ENCODE measurements at regions not wholly inside any gene's neighbourhood (a gene's known extent, or its start where the extent isn't known, plus 50 kb on each side); places are given as distances from the start of the nearest gene placed in this dataset.

DNA sequence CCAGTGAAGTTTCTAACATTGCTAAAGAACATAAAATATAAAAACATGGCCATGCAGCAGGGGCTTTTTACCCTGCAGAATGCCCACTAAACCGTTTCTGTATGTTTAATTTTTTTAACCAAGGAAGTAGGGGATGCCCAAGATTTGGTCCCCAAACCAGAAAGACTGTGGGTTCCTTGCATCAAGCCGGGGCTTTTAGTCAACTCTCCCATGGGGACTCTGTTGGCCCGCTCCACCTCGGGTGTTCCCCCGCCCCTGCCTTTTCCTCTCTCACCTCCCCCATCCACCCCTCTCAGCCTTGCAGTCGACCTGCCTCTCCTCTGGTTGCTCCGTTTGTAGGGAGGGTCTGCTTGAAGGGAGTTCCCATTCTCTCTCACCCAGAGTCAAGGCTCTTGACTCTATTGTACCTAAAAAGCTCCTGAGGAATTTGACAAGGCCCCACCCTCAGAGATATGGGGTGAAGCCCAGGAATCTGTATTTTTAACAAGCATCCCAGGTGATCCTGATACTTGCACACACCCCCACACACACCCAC is 117.5 kb downstream of the TOMM20 start:
- Histone ChIP-seq H3K4me1 (peaks cover 0 to 5% (median 0%) of the 10 kb centered on the region in 4 donors), H3K27ac (peak overlapping the region in 1 of 4 donors; percentile 1), H3K36me3 (no peaks in the 10 kb centered on the region), H3K27me3 (no peaks in the 10 kb centered on the region), H3K4me3 (no peak overlapping the region), H3K9me3 (no peaks in the 10 kb centered on the region)
- TF ChIP-seq EP300 (IDR thresholded peaks at IDR 0.05) (no peak), POLR2A (IDR thresholded peaks at IDR 0.05) (no peak), POLR2AphosphoS5 (IDR thresholded peaks at IDR 0.05) (no peak)
- TF ChIP-seq, protein P1, sequence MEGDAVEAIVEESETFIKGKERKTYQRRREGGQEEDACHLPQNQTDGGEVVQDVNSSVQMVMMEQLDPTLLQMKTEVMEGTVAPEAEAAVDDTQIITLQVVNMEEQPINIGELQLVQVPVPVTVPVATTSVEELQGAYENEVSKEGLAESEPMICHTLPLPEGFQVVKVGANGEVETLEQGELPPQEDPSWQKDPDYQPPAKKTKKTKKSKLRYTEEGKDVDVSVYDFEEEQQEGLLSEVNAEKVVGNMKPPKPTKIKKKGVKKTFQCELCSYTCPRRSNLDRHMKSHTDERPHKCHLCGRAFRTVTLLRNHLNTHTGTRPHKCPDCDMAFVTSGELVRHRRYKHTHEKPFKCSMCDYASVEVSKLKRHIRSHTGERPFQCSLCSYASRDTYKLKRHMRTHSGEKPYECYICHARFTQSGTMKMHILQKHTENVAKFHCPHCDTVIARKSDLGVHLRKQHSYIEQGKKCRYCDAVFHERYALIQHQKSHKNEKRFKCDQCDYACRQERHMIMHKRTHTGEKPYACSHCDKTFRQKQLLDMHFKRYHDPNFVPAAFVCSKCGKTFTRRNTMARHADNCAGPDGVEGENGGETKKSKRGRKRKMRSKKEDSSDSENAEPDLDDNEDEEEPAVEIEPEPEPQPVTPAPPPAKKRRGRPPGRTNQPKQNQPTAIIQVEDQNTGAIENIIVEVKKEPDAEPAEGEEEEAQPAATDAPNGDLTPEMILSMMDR (IDR thresholded peaks at IDR 0.05) = no peak
- intact Hi-C loops (cut with DNase I) = no loop called here
- no peak for DNase-seq
- WGBS, 2 donors = 52 to 87% methylated on average over 7 of the region's 7 CpGs

DNA sequence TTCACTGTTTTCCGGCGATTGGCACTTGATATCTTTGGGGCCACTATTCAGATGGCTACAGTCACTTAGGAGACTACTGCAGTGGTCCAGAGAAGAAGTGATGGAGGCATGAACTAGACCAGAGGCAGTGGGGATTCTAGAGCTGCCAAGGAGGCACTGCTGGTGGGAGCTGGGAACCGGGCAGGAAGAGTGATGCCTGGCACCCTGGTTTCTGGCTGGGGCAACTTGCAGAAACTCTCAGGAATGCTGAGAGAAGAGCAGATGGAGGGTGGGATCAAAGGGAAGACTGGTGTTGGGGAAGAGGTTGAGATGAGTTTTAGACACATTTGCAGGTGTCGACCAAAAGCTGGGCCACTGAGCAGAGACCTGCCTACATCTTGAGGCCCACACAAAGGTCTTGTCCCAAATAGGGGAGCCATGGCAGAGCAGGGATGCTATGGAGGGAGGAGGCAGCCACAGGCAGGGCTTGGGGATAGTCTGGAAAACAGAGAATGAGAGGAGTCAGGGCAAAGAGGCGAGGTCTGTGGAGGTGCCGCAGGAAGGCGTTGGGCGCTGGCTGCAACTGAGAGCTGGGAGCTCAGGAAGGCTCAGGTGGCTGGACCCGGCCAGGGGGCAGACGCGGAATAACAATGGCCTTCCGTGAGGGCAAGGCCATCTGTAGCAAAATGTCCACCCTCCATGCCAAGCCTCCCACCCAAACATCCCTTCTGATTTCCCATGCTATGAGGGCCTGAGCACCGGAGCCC is 118.9 kb downstream of the TOMM20 start:
- 96 to 98% methylated on average over 13 of the region's 13 CpGs for WGBS, 2 donors
- intact Hi-C loops (cut with DNase I) = no loop called here

DNA sequence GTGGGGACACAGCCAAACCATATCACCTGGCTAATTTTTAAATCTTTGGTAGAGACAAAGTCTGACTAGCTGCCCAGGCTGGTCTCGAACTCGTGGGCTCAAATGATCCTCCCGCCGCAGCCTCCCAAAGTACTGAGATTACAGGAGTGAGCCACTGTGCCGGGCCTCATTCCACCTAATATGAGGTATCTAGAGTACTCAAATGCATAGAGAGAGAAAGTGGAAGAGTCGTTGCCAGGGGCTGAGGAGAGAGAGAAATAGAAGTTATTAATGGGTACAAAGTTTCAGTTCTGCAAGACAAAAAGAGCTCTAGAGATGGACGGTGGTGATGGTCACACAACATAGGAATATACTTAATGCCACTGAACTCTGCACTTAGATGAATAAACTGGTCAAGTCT is 119.6 kb downstream of the TOMM20 start:
- Histone ChIP-seq H3K4me3 (no peak overlapping the region), H3K27me3 (no peaks in the 10 kb centered on the region), H3K36me3 (no peaks in the 10 kb centered on the region), H3K4me1 (peaks cover 0 to 5% (median 0%) of the 10 kb centered on the region in 4 donors), H3K27ac (no peak overlapping the region), H3K9me3 (no peaks in the 10 kb centered on the region)
- intact Hi-C loops (cut with DNase I) = no loop called here
- TF ChIP-seq, protein P1 (IDR thresholded peaks at IDR 0.05) = no peak
- no peak for TF ChIP-seq POLR2AphosphoS5 (IDR thresholded peaks at IDR 0.05)
- TF ChIP-seq POLR2A (IDR thresholded peaks at IDR 0.05) = no peak
- no peak for TF ChIP-seq EP300 (IDR thresholded peaks at IDR 0.05)
- DNase-seq = peak; percentile 5
- 81 to 94% methylated on average over 7 of the region's 7 CpGs for WGBS, 2 donors

More for the DNA sequence above, 118.9 kb downstream of the TOMM20 start:
- H3K9me3 ChIP-seq = no peaks in the 10 kb centered on the region
- H3K4me3 ChIP-seq = no peak overlapping the region
- no peaks in the 10 kb centered on the region for H3K27me3 ChIP-seq
- H3K27ac ChIP-seq = no peak overlapping the region
- no peaks in the 10 kb centered on the region for H3K36me3 ChIP-seq
- H3K4me1 ChIP-seq = peaks cover 0 to 5% (median 0%) of the 10 kb centered on the region in 4 donors
- peak; percentile 49 for DNase-seq
- TF ChIP-seq, protein P1 (IDR thresholded peaks at IDR 0.05) = no peak
- no peak for TF ChIP-seq EP300 (IDR thresholded peaks at IDR 0.05)
- no peak for TF ChIP-seq POLR2A (IDR thresholded peaks at IDR 0.05)
- TF ChIP-seq POLR2AphosphoS5 (IDR thresholded peaks at IDR 0.05) = no peak

DNA sequence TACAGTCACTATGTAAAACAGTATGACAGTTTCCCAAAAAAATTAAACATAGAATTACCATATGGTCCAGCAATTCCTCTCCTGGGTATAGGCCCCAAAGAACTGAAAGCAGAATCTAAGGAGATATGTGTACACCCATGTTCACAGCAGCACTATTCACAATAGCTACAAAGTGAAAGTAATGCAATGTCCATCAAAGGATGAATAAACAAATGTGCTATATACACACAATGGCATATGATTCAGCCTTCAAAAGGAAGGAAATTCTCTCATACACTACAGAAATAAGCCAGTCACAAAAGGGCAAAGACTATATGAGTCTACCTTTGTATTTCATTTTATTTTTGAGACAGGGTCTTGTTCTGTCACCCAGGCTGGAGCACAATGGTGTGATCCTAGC is 120.4 kb downstream of the TOMM20 start:
- no peaks in the 10 kb centered on the region for H3K9me3 ChIP-seq
- H3K4me1 ChIP-seq = peaks cover 0 to 5% (median 0%) of the 10 kb centered on the region in 4 donors
- H3K4me3 ChIP-seq = no peak overlapping the region
- DNase-seq = no peak
- intact Hi-C loops (cut with DNase I) = no loop called here
- no peak overlapping the region for H3K27ac ChIP-seq
- no peaks in the 10 kb centered on the region for H3K36me3 ChIP-seq
- H3K27me3 ChIP-seq = no peaks in the 10 kb centered on the region
- TF ChIP-seq, protein P1 (IDR thresholded peaks at IDR 0.05) = no peak
- no peak for TF ChIP-seq EP300 (IDR thresholded peaks at IDR 0.05)
